GM19238 (cell line): ENCODE measurements at regions not wholly inside any gene's neighbourhood (a gene's known extent, or its start where the extent isn't known, plus 50 kb on each side); places are given as distances from the start of the nearest gene placed in this dataset.

ENCODE experiments used
- DNase-seq: peaks from one replicate; pipeline ENCODE4 v3.0.0; 2011; ENCODE audit warnings: low spot score; ENCODE audit not compliant: insufficient read length

DNA sequence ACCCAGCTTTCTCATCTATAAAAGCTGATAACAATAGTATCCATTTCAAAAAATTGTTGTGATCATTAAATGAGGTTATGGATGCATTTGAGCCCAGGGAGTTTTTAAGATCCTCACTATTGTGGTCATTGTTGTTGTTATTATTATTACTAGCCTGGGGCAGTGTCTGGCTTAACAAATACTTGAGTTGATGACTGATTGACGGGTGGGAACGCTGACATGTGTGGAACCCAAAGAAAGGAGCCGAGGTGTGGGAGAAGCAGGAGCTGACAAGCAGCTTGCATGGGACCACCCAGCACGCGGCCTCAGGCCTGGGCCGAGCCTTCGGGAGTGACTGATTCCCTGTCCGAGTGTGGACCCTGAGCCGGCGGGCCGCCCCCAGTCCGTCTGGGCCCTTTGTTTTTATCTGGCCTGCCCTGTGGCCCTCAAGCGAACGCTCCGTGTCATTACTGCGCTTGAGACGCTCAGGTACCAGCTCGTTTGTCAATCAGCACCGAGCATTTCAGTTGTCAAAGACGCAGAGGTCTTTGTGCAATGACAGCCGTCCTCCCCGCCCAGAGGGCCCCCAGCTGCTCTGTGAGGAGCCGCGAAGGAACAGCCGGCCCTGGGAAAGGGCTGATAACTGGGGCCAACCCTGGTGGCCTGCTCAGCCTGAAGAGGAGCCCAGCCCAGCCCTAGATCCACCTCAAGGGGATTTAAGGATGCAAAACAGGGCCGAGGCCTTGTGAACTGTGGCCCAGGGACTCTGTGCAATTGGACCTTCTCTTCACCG, 132.9 kb upstream of the FOXF1 start:
- DNase-seq = no peak

DNA sequence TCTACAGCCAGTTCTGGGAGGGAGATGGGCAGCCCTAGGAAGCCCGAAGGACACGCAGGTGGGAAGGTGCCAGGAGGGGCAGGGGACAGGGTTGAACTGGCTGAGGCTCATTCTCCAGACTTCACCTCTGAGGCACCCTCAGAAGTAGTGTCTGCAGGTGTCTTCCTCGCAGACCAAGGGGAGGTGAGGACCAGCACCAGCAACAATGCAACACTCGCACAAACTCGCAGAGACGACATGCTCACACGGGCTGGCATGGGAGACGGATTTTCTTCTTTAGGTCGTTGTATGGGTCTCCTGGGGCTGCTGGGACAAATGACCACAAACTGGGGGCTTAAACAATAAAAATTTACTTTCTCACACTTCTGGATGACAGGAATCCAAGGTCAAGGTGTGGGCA, 132.2 kb upstream of the FOXF1 start:
- no peak for DNase-seq

DNA sequence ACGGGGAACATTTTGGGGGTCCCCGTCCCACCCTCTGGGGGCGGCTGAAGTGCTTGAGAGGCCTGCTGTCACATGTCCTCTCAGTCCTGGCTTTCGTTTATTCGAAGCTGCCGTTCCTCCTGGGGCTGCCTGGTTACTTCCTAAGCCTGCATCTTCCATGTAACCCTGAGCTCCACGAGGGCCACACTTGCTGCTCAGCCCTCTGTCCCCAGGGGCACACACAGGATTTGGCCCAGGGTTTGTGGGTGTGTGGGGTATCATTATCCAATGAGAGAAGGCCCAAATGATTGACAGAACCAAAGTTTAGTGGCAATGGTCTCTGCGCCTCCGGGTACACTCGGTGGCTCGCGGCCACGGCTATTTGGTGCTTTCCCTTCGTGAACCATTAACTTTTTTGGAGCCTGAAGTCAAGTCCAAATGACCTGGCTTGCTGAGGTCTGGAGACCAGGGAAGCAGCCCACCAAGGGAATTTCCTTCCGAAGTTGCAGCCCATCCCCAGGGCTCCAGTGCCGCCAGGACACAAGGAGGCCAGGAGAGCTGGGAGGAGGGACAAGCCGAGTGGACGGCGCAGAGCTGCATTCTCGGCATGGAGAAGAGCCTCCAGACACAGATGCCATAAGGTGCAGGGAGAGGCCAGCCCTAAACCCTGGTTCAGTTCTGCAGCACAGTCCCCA, 131.4 kb upstream of the FOXF1 start:
- no peak for DNase-seq

DNA sequence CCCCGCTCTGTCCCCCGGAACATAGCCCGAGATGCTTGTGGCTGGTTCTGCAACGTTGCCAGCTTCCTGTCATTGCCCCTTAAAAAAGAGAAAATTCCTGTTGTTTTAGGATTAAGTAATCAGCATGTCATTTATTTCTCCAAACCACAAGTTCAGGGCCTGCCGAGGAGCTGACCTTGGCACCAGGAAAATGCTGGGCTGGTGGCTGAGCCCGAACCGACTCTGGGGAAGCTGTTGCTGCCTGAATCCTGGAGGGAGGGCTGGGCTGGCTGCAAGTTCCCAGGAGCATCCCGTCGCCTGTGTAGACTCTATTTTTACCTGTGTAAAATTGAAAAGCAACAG, 130.9 kb upstream of the FOXF1 start:
- DNase-seq = no peak

DNA sequence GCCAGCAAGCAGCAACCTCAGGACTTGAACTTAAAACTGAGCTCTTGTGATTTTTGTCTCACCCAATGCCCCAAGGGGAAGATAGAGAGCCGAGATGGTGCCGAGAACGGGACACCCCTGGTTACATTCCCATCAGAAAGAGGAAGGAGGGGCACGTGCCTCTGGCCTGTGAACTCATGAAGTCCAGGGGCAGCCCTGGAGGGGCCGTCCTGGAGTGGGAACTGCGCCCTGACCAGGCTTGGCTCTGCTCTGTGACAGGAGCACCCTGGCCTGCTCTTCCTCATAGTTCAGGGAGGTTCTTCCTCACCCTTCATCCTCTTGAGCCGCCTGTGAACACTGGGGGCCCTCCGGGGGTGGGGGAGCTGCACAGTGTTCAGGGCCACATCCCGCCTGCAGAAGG, 130.3 kb upstream of the FOXF1 start:
- no peak for DNase-seq

DNA sequence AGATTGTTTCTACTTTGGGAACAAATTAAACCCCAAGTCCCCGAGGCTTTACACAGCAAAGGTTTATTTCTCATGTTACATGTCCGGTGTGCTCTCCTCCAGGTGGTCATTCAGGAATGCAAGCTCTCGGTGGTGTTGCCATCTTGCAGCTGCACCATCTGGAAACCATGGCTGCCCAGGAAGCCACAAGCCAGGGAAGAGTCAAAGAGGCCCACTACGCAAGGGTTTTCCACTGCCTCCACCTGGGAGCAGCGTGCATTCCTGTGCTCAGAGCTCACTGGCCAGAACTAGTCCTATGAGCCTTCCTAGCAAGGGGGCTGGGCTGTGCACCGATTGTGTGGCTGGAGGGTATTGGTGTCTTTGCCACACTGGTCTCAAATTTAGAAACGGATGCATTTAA, 128.8 kb upstream of the FOXF1 start:
- no peak for DNase-seq

DNA sequence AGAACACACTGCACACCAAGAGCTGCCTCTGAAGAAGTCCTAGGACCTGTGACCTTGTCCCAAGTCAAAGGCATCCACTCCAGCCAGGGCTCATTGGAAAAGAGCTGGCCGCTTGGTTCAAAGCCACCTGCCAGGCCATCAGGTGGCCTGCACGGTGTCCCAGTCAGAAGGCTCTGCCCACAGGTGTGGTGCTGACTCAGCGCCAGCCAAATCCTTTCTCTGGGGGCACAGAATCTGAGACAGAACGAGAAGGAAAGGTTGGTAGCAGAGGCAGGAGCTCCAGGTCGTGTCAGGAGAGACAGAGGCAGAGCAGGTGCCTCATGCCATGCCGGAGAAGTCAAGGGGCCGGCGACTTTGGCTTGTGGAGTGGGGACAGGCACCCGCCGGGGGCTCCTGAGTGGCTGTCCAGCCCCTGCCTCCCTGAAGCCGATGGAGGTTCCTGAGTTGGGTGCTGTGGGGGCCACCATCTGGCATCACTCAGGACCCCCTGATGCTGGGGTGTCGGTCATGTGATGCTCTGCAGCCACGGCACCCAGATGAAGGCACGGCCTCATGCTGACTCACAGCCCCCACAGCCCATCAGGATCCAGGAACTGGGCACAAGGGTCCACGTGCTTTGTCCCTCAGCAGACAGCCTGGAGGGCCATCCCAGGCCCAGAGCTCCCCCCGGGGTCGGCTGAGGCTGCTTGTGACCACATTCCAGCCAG, 128.1 kb upstream of the FOXF1 start:
- DNase-seq = no peak

DNA sequence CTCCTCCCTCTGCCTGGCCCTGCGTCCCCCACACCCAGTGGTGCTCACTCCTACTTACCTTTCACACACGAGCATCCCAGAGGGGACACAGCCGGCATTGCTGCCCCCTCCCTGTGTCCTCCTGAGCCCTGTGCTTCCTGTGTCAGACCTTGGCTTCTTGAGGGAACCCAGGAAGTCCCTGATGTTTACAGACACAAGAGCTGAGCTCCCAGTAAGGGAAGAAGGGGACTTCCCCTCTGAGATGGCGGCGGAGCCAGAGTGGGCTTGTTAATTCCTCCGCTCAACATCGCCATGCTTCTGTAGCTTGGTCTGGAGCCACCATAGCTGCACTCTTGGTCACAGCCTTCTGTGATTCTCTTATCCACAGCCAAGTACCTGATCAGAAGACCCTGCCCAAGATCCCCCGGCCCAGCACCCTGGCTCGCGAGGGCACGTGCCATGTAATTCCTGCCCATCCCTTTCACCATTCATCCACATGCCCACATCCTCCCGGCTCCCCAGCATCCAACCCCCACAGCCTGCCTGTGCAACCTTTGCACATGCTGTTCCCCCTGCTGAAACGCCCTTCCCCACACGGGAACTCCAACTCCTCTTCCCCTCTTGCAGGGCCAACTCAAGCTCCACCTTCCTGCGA, 127.4 kb upstream of the FOXF1 start:
- DNase-seq = no peak

DNA sequence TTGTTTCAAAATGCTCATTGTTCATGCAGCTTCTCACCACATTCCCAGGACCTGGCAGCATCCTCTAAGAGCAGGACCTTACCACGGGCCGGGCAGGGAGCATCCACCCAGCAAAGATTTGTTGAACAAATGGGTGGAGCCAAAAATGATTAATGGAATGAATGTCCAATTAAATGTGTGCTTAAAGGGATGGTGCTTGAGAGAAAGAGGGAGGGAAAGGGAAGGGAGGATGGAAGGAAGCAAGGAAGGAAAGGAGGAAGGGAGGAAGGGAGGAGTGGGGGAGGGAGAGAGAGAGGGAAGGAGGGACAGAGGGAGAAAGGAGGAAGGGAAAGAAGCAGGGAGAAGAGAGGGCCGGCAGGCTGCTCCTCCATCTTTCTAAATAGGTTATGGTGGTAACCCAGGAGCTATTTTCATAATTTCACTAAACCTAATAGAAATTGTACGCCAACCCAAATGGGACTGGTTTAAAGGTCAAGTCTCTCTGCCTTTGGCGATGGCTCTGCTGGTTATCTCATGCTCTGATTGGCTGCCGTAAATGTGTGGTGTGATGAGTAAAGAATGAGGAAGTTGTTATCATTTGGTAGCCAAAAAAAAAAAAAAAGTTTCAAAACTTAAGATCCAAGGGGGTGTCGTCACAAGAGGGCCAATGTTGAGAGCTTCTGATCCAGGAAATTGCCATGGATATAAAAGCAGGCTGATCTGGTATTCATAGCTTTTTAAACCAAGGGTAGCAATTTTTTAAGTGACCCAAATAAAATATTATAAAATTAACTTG, 126.7 kb upstream of the FOXF1 start:
- DNase-seq = no peak

DNA sequence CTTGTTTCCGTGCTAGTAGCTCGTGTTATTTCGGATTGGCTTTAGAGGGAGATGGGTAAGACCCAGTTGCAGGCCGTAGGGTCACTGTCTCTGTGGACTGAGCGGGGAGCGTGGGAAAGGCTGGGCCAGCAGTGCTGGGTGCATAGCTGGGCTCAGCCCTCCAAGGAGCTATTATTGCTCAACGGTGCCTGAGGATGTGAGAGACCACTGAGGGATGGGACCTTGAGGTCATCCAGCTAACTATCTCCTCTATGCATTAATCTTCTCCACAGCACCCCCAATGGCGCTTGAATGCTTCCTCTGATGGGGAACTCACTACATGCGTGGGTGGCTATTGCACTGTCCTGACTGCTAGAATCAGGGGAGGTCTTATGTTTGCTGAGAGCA, 126.1 kb upstream of the FOXF1 start:
- no peak for DNase-seq

DNA sequence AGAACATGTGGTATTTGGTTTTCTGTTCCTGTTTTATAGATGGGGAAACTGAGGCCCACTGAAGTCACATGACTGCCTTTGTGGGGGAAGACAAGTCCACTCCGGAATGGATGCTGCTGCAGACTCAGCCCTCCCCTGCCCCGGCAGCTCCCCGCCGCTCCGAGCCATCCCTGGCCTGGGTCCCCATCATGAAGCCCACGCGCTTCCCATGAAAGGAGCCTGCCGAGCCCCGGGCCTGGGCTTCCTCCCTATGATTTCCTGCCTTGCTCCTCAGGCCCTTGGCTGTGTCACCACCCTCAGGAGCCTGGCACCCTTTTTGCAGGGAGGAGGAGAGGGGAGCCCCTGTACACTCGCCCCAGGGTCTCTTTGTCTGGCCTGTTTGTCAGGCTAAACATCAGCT, 125.3 kb upstream of the FOXF1 start:
- DNase-seq = no peak

DNA sequence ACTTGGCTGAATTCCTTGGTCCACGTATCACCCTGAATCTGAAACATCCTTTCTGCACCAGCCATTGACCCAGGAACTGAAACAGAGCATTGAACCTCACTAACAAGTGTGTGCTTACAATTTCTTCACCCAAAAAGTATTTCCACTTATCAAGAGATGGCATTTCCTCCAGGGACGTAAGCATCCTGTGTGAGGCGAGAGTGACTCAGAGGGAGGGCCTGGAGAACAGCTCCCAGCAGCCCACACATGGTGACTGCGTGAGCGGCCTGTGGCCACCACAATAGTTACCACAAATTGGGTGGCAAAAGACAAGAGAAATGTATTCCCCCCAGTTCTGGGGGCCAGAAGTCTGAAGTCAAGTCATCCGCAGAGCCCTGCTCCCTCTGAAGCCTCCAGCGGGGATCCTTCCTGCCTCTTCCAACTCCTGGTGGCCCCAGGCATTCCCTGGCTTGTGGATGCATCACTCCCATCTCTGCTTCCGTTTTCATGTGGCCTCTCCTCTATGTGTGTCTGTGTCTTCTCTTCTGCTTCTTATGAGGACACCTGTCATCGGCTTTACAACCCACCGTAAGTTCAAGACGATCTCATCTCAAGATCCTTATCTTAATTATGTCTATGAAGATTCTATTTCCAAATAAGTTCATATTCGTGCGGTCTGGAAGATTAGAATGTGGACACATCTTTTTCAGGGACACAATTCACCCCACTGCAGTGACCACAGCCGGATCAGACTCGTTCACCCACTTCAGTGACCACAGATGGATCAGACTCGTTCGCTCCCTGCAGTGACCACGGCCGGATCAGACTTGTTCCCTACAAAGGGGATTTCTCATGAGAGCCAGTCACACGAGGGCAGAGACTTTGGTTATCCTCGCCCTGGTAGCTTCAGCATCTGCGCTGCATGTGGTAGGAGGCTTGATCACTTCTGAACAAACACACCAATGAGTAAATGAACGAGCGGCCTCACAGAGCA, 122.6 kb upstream of the FOXF1 start:
- DNase-seq = no peak

DNA sequence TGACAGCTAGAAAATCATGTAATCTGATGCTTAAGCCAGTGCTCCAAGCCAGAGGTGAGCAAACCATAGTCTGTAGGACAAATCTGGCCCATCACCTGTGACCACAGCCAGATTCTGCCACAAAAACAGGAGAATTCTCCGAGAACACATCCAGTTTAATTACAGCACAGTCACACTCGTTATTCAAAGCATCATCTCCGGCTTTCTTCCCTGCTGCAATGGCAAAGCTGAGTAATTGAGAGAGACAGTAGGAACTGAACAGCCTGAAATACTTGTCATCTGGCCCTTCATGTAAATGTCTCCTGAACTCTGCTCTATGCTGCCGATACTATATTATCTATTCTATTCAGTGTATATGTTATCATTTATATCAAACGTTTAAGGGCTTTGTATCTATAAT, 121.4 kb upstream of the FOXF1 start:
- no peak for DNase-seq

DNA sequence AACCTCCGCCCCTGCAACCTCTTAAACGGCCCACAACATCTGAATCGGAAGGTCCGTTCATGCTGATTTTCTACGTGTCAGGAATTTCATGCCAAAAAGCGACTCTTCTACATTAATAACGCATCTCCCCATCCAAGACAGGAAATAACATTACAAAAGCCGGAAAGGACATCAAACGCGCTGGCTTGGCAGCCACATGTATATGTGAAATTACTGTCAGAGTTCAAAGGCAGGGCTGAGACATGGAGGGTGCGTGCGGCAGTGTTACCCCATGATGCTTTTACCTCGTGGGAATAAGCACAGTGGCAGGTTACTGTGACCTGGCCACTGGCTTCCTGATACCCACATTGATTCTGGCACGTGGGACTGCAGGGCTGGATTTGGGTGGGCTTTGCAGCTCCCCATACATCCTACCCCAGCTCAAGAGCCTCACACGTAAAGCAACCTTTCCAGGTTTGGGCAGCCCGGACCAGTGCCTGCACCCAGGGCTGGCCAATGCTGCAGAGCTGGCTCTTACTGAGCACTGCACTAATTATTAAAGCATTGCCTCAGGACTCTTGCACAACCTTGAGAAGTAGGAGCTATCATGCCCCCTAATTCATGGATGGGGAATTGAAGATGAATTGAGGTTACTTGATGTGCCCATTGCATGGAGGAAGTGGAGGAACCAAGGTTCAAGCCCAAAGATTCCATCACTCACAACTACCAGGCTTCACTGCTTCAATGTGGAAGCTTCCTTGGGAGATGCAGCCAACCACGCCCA, 120.6 kb upstream of the FOXF1 start:
- DNase-seq = no peak

DNA sequence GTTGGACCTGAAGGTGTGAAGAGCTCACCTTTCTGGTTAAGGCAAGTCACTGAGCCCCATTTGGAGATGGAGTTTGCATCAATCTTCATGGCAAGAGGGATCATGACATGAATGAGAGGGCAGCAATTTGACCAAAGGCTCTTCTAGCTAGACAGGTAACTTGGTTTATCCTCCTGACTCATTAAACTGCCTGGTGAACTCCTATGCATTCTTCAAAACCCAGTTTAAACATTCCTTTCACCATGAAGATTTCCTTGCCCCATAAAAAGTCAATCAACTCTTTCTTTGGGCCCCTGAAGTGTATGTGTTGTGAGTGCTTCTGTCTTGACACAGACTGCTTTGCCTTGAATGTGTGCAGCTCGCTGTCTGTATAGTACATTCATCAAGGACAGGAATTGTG, 120.0 kb upstream of the FOXF1 start:
- no peak for DNase-seq

DNA sequence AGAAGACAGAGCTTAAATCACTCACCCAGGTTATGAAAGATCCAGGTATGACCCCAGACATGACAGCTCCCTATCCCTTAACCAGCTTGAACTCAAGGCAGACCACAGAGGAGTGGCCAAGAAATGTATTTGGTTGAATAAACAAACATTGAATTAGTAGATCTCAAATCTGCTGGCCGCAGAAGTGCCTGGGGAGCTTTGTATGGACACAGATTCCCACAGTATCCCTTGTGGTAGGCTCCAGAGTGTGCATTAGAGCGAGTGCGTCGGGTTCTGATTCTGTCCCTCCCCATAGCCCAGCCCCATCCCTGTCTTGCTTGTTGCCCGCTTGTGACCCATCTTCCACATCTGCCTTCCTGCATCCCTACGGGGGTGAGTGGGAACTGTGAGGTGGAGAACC, 118.8 kb upstream of the FOXF1 start:
- no peak for DNase-seq

DNA sequence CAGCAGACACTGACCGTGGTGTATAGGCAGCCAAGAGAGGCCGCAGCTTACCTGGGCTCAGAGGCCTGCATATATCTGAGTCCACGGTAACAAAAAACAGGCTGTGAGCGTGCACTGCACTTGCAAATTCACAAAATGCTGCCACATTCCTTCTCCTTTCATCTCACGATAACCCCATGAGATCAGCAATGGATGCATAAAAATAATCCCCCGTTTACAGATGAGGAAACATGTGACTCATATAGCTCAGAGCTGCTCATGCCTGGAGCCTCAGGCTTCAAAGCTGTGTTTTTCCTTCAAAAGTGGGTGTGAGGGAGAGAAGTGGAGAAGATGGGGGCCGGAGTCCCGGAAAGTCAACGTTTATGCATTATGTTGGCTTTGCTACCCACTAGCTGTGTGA, 118.3 kb upstream of the FOXF1 start:
- no peak for DNase-seq

DNA sequence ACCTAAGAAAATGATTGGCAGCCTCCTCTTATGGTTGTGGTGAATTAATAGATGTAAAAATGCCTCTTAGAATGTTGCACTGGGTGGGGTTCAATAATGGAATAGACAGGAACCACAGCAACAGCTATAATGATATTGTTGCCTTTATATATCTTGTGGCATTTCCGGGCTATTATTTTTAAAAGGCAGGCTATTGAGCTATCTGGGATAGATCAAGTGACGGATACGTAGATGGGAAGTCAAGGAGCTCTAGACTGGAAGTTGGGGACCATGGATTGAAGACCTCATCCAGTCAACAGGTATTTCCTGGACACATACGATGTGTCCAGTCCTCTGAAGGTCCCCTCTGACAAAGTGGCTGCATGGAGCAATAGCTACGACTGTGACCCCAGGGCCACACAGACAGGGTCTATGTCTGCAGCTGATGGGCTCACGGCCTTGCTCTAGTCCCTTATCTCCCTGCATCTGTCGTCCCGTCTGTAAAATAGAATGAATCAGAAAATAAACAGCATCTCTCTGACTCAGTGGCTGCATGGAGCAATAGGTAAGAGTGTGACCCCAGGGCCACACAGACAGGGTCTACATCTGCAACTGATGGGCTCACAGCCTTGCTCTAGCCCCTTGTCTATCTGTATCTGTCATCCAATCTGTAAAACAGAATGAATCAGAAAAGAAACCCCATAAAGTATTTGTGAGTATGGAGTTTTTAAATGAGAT, 117.7 kb upstream of the FOXF1 start:
- no peak for DNase-seq
